OCI-LY3 (cell line): ENCODE measurements at regions not wholly inside any gene's neighbourhood (a gene's known extent, or its start where the extent isn't known, plus 50 kb on each side); places are given as distances from the start of the nearest gene placed in this dataset.

Experiments
- H2AFZ ChIP-seq: fragments of 200-600, 300-600 bp; shearing (Covaris generic); 2 replicates; pipeline ENCODE4 v1.6.0; 2014; ENCODE audit warnings: antibody characterized with exemption, low read depth, low read length
- H3K27ac ChIP-seq: fragments of 200-600, 300-600 bp; sonication (generic); 2 replicates; pipeline ENCODE4 v1.5.1; 2014; ENCODE audit warnings: mild to moderate bottlenecking, low read length, moderate library complexity, mixed read lengths
- H3K27me3 ChIP-seq: fragments of 200-600, 300-600 bp; sonication (generic); 2 replicates; pipeline ENCODE4 v1.6.1; 2014; ENCODE audit warnings: low read depth, low read length, mixed read lengths
- H3K36me3 ChIP-seq: fragments of 200-600, 300-600 bp; sonication (generic); replicated peaks from 2 replicates; pipeline ENCODE3; 2014; ENCODE audit warnings: low read depth, low read length, mixed read lengths
- H3K4me1 ChIP-seq: fragments of 300-600, 200-600 bp; sonication (generic); 2 replicates; pipeline ENCODE4 v1.6.1; 2014; ENCODE audit warnings: low read length, mixed read lengths
- H3K4me2 ChIP-seq: fragments of 200-600, 300-600 bp; sonication (generic); 2 replicates; pipeline ENCODE4 v1.6.1; 2014; ENCODE audit warnings: low read length, mixed read lengths
- H3K4me3 ChIP-seq: fragments of 300-600, 200-600 bp; sonication (generic); 2 replicates; pipeline ENCODE4 v1.5.1; 2014; ENCODE audit warnings: antibody characterized with exemption, mild to moderate bottlenecking, low read length, moderate library complexity
- H3K79me2 ChIP-seq: fragments of 300-600, 200-600 bp; shearing (Covaris generic); 2 replicates; pipeline ENCODE4 v1.6.1; 2014; ENCODE audit warnings: mild to moderate bottlenecking, low read length, mixed read lengths
- H3K9ac ChIP-seq: fragments of 300-600, 200-600 bp; shearing (Covaris generic); 2 replicates; pipeline ENCODE4 v1.6.0; 2014; ENCODE audit warnings: mild to moderate bottlenecking, low read length, moderate library complexity
- H3K9me3 ChIP-seq: fragments of 200-600, 300-600 bp; shearing (Covaris generic); 2 replicates; pipeline ENCODE4 v1.6.1; 2014; ENCODE audit warnings: low read length, mixed read lengths; ENCODE audit not compliant: insufficient read depth
- H4K20me1 ChIP-seq: fragments of 200-600, 300-600 bp; sonication (generic); 2 replicates; pipeline ENCODE4 v1.6.1; 2016; ENCODE audit warnings: low read length, mixed read lengths; ENCODE audit not compliant: insufficient read depth
- CTCF ChIP-seq: fragments of 200-600, 300-600 bp; sonication (generic); IDR thresholded peaks from 2 replicates; pipeline ENCODE4 v1.5.1; 2014; ENCODE audit warnings: antibody characterized with exemption, low read length, low read depth
- EZH2phosphoT487 ChIP-seq: fragments of 200-600 bp; shearing (Covaris generic); IDR thresholded peaks from 2 replicates; pipeline ENCODE4 v1.6.1; 2018; ENCODE audit warnings: antibody characterized with exemption, mixed run types, low read depth

DNA sequence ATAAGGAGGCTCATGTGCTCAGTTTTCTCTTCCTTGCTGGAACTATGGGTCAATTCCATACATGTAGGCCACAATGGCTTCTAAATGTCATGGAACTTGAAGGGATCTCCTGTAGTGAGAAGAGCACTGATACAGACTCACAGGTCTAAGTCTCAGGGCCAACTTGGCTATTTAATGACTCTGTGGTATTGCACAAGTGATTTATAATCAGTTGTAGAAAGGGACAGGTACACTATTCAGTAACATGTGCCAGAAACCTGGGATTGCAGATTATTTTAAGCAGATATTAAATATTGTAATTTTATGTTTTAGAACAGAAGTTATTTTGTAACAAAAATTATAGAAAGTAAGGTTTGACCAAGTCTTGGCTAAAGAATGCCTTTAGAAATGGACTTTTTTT, 241.5 kb upstream of the PIK3R1 start:
- Histone ChIP-seq H3K4me2 (no peak overlapping the region), H3K9ac (no peak overlapping the region), H3K4me3 (no peak overlapping the region), H3K36me3 (no peaks in the 10 kb centered on the region), H4K20me1 (no peaks in the 10 kb centered on the region), H3K27me3 (no peaks in the 10 kb centered on the region), H3K79me2 (no peaks in the 10 kb centered on the region), H3K4me1 (no peaks in the 10 kb centered on the region), H2AFZ (no peak overlapping the region), H3K27ac (no peak overlapping the region), H3K9me3 (no peaks in the 10 kb centered on the region)
- TF ChIP-seq CTCF (no peak), EZH2phosphoT487 (no peak)

- H2AFZ ChIP-seq: no peak overlapping the region
- no peak overlapping the region for H3K4me2 ChIP-seq
- no peaks in the 10 kb centered on the region for H3K4me1 ChIP-seq
- no peak for TF ChIP-seq EZH2phosphoT487
- no peak for TF ChIP-seq CTCF
- no peaks in the 10 kb centered on the region for H4K20me1 ChIP-seq
- H3K4me3 ChIP-seq: no peak overlapping the region
- H3K9ac ChIP-seq: no peak overlapping the region
- no peaks in the 10 kb centered on the region for H3K36me3 ChIP-seq
- no peaks in the 10 kb centered on the region for H3K79me2 ChIP-seq
- H3K27ac ChIP-seq: no peak overlapping the region
- no peaks in the 10 kb centered on the region for H3K27me3 ChIP-seq
- H3K9me3 ChIP-seq: no peaks in the 10 kb centered on the region
Measured at GRCh38 chr5:67971971-67972821, 243.4 kb upstream of the PIK3R1 start.

- TF ChIP-seq EZH2phosphoT487 (no peak), CTCF (no peak)
- H3K4me3 ChIP-seq: no peak overlapping the region
Measured at GRCh38 chr5:67971223-67971830, 244.2 kb upstream of the PIK3R1 start.

DNA sequence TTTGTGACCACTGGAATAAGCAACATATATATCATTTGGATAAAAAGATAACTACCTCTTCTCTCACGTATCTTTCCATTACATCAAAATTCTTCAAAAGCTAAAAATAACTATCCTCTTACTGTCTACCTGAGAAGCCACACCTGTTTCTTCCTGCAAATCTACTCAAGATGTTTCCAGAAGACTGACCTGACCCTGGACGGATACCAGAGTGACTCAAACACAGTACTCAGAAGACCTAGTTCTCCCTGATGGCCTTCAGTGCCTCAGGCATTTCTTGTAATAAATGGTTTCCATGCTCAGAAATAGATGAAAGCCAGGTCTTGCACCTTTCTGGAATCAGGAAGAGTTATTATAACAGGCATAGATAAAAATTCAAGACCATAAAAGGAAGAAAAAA, 245.9 kb upstream of the PIK3R1 start:
- H3K36me3 ChIP-seq: no peaks in the 10 kb centered on the region
- H3K27ac ChIP-seq: no peak overlapping the region
- H3K27me3 ChIP-seq: no peaks in the 10 kb centered on the region
- no peak overlapping the region for H2AFZ ChIP-seq
- no peak overlapping the region for H3K4me2 ChIP-seq
- no peaks in the 10 kb centered on the region for H3K9me3 ChIP-seq
- H3K4me1 ChIP-seq: no peaks in the 10 kb centered on the region
- H3K4me3 ChIP-seq: no peak overlapping the region
- no peak overlapping the region for H3K9ac ChIP-seq
- H4K20me1 ChIP-seq: no peaks in the 10 kb centered on the region
- H3K79me2 ChIP-seq: no peaks in the 10 kb centered on the region
- TF ChIP-seq EZH2phosphoT487 (no peak), CTCF (no peak)

More at GRCh38 chr5:67971223-67971830, 244.2 kb upstream of the PIK3R1 start:
- H4K20me1 ChIP-seq: no peaks in the 10 kb centered on the region
- H3K27me3 ChIP-seq: no peaks in the 10 kb centered on the region
- no peak overlapping the region for H2AFZ ChIP-seq
- H3K79me2 ChIP-seq: no peaks in the 10 kb centered on the region
- no peaks in the 10 kb centered on the region for H3K4me1 ChIP-seq
- H3K9ac ChIP-seq: no peak overlapping the region
- H3K9me3 ChIP-seq: no peaks in the 10 kb centered on the region
- no peak overlapping the region for H3K4me2 ChIP-seq
- H3K36me3 ChIP-seq: no peaks in the 10 kb centered on the region
- H3K27ac ChIP-seq: no peak overlapping the region
